ENCODE measurements at regions not wholly inside any gene's neighbourhood (a gene's known extent, or its start where the extent isn't known, plus 50 kb on each side); places are given as distances from the start of the nearest gene placed in this dataset.

- in situ Hi-C loops (cut with HindIII; ENCODE audit: low pct_unique_long_range_greater_than_20kb, low sequenced_read_pairs): no loop called here
- no peak for TF ChIP-seq JUND (IDR thresholded peaks at IDR 0.05; ENCODE audit: low read depth)
- DNase-seq (ENCODE audit: low read depth in 1 of 2, low spot score in 1 of 2): peak in 1 of 2 experiments; percentile 18
Observed at GRCh38 chr10:52683776-52684175, 88.8 kb downstream of the MBL2 start.

DNA sequence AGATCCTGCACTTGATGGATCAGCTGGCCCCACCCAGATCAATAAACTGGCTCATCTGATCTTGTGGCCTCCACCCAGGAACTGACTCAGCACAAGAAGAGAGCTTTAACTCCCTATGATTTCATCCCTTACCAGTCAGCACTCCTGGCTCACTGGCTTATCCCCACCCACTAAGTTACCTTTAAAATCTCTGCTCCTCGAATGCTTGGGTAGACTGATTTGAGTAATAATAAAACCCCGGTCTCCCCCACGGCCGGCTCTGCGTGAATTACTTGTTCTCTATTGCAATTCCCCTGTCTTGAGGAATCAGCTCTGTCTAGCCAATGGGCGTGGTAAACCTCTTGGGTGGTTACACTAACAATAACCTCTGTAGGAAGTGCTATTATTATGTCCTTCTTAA, 83.7 kb downstream of the MBL2 start:
- TF ChIP-seq JUND (IDR thresholded peaks at IDR 0.05; ENCODE audit: low read depth): no peak
- in situ Hi-C loops (cut with HindIII; ENCODE audit: low pct_unique_long_range_greater_than_20kb, low sequenced_read_pairs): no loop called here
- no peak for DNase-seq (ENCODE audit: low read depth in 1 of 2, low spot score in 1 of 2)

- no peak for TF ChIP-seq JUND (IDR thresholded peaks at IDR 0.05; ENCODE audit: low read depth)
- in situ Hi-C loops (cut with HindIII; ENCODE audit: low pct_unique_long_range_greater_than_20kb, low sequenced_read_pairs): no loop called here
- no peak for DNase-seq (ENCODE audit: low read depth in 1 of 2, low spot score in 1 of 2)
Observed at GRCh38 chr10:52696232-52696631, 76.4 kb downstream of the MBL2 start.

DNA sequence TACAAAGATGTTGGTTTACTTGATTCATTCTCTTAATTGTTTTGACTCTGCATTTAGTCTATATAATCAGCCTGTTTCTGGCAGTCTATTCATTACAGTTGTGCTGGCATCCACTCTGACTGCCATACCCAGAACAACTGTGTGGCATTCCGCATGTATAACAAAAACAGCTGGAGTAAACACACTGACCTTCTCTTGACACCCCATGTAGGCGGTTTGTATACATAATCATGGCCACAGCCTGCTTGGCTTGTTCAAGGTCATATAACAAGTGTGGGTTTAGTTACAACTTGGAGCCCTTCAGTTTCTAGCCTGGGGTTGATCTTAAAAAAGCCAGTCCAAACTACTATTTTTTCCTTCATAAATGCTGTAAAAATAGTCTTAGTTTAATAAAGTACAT, 70.9 kb downstream of the MBL2 start:
- no peak for TF ChIP-seq JUND (IDR thresholded peaks at IDR 0.05; ENCODE audit: low read depth)
- DNase-seq (ENCODE audit: low read depth in 1 of 2, low spot score in 1 of 2): peak in 1 of 2 experiments; percentile 44
- in situ Hi-C loops (cut with HindIII; ENCODE audit: low pct_unique_long_range_greater_than_20kb, low sequenced_read_pairs): no loop called here

- in situ Hi-C loops (cut with HindIII; ENCODE audit: low pct_unique_long_range_greater_than_20kb, low sequenced_read_pairs): no loop called here
- no peak for TF ChIP-seq JUND (IDR thresholded peaks at IDR 0.05; ENCODE audit: low read depth)
- no peak for DNase-seq (ENCODE audit: low read depth in 1 of 2, low spot score in 1 of 2)
Observed at GRCh38 chr10:52703451-52703850, 69.1 kb downstream of the MBL2 start.

- no peak for DNase-seq (ENCODE audit: low read depth in 1 of 2, low spot score in 1 of 2)
- in situ Hi-C loops (cut with HindIII; ENCODE audit: low pct_unique_long_range_greater_than_20kb, low sequenced_read_pairs): no loop called here
- TF ChIP-seq JUND (IDR thresholded peaks at IDR 0.05; ENCODE audit: low read depth): no peak
Observed at GRCh38 chr10:52703898-52704297, 68.7 kb downstream of the MBL2 start.

DNA sequence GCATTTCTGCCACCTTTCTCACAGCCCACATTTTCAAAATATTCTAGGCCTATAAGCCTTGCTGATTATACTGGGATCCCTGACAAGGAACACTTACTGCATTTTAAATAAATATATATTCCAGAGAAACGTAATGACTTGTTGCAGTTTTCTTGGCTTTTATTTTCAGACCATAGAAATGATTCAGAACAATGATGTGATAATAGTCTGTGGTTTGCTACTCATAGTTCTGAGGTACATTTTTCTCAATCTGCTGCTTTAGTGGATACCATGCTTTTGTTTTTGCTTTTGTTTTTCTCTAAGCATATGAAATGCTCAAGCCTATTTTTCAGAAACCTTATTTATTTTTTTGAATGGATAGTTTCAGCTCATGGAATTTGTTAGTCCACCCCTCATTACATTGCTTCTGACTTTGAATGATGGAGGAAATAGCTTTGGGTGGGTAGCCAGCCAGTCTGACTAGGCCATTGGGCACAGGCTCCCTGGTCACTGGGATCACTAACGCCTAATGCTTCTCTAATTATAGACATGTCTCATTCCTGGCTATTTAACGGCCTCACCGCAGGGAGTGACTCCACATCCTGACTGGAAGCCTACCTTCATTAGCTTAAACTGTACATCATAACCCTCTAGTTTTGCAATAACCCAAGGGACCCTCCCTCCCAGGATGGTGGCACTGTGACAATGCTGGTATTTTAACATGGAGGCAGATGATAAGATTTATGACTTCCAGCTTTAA, 66.1 kb downstream of the MBL2 start:
- no peak for DNase-seq (ENCODE audit: low read depth in 1 of 2, low spot score in 1 of 2)
- in situ Hi-C loops (cut with HindIII; ENCODE audit: low pct_unique_long_range_greater_than_20kb, low sequenced_read_pairs): no loop called here
- no peak for TF ChIP-seq JUND (IDR thresholded peaks at IDR 0.05; ENCODE audit: low read depth)

All from T47D (cell line).